GM19025 (cell line): ENCODE measurements at regions not wholly inside any gene's neighbourhood (a gene's known extent, or its start where the extent isn't known, plus 50 kb on each side); places are given as distances from the start of the nearest gene placed in this dataset.
A peak's percentile ranks its signal among the peaks of the same experiment; 100 is the strongest.

Source experiments
- ATAC-seq: cut with Tn5 transposase; IDR thresholded peaks from one replicate; pipeline ENCODE4 v1.9.1; 2021; ENCODE audit warnings: mild to moderate bottlenecking, low read depth, moderate library complexity; ENCODE audit not compliant: unreplicated experiment

DNA sequence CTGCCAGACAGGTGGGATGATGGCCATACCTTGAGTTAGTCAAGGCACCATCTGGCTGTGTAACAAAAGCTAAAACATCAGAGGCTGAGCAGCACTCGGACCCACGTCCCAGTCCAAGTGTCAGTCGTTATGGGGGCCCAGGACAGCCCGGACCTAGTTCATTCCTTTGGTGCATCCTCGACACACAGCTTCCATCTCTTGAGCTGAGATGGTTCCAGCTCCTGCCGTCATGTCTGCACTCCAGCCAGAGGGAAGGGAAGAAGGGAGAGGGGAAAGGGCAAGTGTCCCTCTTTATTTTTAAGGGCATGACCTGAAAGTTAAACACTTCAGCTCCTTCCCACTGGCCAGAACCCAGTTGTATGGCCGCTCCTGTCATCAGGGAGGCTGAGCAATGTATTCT is 218.0 kb downstream of the SEC14L1 start:
- ATAC-seq: no peak

DNA sequence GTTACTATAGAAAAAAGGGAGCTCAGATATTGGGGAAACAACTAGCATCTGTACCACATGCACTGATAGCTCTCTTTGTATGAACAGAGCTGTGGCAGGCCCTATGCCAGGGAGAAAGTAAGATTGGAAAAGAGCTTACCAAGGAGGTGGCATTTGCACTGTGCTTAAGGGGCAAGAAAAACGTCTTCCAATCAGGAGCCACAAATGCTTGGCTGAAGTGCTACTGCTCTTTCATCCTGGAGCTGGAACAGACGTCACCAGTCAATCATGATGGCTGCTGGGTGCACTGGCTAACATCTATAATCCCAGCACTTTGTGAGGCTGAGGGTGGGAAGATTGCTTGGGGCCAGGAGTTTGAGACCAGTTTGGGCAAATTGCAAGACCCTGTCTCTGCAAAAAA is 218.5 kb downstream of the SEC14L1 start:
- no peak for ATAC-seq

DNA sequence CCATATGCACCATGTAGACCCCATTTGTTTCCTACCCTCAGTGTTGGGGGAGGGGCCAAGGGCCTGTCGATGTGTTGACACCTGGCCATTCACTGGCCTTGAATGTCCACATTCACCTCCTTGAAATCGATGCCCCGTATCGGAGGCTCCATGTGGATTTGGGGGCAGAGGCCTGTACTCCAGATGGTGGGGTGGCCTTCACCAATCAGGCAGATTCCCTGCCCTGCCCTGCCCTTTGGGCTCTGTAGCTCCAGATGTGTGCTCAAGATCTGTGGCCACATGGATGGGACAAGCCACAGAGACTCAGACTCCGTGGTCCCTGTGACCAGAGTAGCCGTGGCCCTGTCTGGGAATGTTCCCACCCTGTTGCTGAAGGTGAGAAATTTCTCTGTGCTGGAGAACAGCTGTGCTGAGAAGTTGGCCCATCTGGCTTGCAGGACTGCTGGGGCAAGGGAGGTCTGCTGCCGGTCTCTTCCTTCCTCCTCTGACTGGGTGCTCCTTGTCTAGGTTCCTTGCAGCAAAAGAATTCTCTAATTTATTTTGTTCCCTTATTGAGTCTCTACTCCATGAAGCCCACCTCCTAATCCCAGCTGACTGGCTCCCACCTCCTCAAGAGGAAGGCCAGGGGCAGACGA is 221.3 kb downstream of the SEC14L1 start:
- ATAC-seq: no peak

DNA sequence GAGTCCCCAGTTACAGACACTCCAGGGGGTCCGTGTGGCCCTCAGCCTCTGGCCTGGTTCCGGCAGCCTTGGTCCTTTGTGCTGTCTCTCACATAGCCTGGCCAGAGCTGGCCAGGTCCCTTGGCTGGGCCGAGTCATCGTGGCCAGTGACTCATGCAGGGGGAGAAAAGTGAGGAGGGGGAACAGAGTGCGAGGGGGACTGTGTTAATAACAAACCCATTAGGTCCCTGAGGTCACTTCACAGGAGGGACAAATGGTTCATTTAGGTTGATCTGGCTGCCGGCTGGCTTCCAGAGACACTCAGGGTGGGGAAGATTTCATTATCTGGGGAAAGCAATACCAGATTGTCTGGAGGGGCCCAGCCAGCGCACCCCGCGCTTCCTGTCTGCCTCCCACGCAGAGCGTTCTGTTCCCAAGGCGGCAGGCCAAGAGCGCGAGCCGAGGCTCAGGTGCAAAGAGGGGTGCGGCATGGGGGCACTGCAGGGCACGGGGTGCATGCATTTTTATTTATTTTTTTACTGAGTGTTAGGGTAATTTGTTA is 223.1 kb downstream of the SEC14L1 start:
- ATAC-seq: no peak

DNA sequence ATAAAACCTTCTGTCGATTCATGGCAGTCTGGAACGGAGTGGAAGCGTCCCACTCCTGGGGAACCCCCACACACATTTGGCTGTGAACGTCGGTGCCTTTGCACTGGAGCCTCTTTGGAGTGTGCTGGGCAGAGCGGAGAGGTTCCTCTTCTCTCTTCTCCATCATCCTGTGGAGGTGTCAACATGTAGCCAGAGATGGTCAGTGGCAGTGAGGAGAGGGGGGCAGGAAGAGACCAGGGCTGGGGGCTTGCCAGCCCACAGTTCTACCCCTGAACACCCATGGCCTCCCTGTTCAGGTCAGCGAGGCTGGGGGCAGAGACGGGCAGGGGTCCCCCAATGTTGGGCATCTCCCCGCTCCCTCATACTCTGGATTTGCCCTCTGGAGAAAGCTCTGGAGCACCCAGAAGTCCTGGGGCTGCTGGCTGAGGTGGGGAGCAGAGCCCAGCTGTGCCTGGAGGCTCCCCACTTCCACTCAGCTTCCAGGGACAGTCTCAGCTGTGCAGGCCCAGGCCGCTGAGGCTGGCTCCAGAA is 223.7 kb downstream of the SEC14L1 start:
- ATAC-seq: no peak

DNA sequence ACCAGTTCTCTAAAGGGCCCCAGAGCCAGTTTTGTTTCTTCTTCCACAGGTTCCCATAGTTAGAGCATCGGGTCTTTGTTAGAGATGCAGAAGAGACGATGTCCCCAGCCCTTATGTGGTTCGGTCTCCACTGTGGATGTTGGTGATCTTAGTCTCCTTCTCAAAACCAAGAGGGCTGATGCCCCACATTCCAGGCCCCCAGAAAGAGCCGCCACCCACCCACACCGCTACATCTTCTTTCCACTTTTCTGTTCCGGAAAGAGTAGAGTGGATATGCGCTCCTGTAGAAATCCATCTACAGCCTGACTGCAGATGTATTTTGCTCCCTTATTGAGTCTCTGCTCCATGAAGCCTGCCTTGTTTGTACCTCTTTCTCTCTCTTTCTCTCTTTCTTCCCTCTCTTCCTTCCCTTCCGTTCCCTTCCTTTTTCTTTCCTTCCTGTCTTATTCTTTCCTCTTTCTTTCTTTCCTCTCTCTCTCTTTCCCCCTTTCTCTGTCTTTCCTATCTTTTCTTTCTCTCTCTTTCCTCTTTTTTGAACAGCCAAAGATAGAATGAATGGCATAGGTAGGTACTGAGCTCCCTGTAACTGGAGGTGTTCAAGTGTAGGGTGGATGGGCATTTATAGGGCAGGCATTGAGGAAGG is 224.3 kb downstream of the SEC14L1 start:
- no peak for ATAC-seq

DNA sequence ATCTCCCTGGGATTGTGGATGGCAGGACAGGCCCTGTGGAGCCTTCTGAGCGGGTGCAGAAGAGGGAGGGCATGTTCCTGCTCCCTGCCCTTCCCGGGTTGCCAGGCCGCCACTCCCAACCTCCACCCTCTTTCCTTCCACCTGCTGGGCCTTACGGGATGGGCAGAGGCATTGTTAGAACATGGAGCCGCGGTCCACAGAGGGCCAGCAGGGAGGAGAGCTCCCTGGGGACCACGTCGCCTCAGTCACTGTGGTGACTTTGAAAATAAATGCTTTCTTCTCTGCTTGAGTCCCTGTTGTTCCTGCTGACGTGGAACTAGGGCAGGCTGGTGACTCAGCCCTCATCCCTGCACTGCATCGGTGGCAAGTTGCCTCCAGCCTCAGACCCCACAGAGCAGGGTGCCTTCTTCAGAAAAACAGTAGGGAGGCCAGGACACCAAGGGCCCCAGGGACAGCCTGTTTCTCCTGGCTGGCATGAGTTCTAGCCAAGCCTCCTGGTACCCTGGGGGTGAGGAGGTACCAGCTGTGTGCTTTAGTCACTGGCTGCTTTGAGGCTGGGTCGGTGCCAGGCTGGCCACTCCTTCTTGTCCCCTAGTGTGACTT is 224.9 kb downstream of the SEC14L1 start:
- no peak for ATAC-seq

DNA sequence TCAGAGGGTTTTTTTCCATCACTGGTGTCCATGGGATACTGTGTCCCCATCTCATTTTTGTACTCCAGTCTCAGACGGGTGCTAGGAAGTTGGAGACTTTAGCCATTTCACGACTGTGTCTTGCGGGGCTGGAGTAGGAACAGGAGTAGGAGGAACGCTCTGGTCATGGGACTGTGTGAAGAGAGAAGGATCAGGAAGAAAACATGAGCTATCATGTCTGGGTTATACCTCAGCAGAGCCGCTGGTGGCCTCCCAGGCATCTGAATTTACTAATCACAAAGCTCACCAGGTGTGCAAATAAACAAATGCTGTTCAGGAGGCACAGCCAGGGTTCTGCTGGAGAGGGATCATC is 225.4 kb downstream of the SEC14L1 start:
- ATAC-seq: no peak

DNA sequence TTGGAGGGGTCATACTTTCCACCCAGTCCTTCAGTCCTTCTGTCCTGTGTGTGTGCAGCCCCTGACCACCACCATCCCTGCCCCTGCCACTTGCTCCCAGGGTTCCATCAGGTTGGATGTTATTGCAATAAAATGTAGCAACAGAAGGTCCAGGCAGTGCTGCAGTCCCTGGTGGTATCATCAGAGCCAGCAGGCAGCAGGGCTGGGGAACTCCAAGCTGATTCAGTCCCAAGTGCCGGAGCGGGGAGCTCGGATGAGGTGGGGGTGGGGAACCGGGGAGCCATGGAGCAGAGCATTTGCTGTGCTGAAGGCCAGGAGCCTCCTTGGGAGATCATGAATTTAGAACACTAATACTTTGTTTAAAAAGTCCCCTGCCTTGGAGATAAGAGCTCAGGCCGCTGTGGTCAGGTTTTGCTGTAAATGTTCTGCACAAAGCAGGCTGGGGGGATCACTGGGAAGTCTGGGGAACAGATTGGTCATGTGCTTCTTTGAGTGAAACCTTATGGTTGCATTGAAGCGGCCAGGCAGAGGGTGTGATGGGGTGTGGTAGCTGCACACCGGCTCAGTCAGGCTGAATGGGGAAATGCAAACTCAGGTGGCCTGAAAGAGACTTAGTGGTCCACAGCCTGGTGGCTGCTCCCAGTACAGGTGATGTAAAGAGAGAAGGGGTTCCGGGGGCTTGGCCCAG is 225.9 kb downstream of the SEC14L1 start:
- ATAC-seq: no peak

DNA sequence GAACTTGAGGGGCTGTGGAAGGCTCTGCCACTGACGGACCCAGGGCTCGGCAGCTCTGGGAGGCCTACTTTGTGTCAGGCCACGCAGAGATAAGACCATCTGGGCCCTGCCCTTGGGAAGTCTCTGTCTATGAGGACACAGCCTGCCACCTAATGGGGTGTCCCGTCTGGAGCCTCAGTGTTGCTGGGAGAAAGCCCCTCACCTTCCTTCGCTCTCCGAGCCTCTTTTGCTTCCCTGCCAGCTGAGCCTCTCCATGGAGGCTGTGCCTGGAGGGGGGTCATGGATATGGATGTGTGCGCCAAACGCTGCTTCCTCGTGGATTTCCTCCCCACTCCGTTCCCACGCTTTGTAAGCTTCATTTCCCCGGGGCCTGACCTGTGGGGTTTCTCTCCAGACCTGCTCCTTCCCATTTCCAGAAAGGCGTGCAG is 228.8 kb downstream of the SEC14L1 start:
- no peak for ATAC-seq

DNA sequence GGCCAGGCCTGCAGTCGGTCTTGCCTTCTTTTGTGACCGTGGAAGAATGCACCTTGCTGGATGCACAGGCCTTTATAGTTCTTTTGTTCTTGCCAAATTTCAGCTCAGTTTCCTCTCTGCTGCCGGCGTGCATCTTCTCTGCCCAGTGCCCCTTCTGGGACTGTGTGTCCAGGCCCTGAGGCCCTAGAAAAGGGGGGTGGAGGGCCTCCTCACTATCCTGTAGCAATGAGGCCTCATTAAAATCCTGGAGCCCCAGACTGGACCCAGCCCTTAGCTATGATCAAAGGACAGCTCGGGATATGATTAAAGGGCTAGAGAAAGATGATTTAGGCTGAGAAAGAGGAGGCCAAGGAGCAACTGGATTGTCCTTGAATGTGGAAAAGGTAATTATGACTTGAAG is 229.8 kb downstream of the SEC14L1 start:
- no peak for ATAC-seq

DNA sequence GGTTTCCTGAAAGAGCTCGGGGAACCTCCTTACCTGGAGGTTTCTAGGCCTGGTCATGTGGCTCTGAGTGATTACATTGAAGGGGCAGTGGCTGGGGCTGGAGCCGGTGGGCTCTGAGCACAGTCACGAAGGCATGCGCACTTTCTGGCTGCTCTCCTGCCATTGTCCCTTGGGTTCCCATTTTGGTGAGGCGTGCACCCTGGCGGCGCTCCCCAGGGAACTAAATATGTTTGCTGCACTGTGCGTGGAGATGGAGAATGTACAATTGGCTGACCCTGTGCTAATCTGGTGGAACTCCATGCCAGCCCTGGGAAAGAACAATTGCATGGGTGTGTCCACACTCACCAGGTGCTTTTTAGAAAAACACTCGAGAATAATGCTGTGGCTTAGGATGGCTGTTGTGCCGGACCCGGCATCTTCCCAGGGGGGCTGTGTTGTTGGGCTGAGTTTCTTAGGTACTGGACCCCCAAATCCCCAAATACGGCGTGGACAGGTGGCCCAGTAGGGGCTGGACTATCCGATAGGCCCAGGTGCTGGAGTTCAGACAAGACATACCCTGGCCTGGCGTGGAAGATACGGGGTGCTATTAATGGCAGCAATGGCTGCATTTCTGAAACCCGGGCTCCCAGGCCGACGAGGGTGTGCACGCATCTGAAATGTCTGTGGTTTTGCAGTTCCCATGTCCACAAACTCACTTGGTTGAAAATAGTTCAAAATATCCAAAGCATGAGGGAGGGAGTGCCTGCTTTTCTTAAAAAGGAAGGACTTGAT is 230.5 kb downstream of the SEC14L1 start:
- ATAC-seq: no peak

DNA sequence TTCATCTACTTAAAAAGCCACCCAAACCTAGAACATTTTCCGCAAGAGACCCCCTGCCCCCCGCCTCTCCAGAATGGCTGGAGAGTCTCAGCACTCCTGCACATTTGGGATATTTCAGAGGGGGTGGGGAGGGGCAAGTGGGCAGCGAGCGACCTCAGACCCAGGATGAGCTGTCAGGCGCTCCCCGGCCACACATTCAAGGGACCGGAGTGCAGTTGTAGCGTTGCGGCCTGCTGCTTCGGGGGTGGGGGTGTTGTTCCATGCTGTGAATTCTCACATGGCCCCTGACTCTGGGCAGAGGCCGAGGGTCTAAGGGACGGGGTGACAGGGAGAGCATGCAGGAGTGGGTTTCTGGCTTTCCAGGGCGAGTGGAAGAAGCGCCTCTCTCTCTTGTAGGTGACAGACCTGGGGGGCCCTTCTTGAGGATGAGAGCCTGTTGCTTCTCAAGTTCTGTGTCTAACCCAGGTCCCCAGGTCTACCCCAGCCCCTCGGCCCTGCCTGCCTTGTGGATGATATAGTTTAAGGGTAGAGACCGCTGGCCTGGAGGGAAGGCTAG is 231.2 kb downstream of the SEC14L1 start:
- no peak for ATAC-seq

DNA sequence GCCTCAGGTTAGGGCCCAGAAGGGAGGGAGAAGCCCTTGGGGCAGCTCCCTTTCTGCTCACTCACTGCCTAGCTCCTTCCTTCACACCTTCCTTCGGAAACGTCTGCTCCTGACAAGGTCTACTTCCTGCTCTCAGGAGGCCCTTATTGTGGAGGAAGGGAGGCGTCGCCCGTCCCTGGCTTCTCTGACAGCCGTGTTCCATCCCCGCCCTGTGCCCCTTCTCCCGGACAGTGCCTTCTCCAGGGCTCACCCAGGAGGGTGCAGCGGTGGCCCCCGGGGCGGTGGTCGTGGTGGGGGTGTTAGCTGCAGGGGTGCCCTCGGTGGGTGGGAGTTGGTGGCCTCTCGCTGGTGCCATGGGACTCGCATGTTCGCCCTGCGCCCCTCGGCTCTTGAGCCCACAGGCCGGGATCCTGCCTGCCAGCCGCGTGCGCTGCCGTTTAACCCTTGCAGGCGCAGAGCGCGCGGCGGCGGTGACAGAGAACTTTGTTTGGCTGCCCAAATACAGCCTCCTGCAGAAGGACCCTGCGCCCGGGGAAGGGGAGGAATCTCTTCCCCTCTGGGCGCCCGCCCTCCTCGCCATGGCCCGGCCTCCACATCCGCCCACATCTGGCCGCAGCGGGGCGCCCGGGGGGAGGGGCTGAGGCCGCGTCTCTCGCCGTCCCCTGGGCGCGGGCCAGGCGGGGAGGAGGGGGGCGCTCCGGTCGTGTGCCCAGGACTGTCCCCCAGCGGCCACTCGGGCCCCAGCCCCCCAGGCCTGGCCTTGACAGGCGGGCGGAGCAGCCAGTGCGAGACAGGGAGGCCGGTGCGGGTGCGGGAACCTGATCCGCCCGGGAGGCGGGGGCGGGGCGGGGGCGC is 231.9 kb downstream of the SEC14L1 start:
- peak; percentile 52 for ATAC-seq

DNA sequence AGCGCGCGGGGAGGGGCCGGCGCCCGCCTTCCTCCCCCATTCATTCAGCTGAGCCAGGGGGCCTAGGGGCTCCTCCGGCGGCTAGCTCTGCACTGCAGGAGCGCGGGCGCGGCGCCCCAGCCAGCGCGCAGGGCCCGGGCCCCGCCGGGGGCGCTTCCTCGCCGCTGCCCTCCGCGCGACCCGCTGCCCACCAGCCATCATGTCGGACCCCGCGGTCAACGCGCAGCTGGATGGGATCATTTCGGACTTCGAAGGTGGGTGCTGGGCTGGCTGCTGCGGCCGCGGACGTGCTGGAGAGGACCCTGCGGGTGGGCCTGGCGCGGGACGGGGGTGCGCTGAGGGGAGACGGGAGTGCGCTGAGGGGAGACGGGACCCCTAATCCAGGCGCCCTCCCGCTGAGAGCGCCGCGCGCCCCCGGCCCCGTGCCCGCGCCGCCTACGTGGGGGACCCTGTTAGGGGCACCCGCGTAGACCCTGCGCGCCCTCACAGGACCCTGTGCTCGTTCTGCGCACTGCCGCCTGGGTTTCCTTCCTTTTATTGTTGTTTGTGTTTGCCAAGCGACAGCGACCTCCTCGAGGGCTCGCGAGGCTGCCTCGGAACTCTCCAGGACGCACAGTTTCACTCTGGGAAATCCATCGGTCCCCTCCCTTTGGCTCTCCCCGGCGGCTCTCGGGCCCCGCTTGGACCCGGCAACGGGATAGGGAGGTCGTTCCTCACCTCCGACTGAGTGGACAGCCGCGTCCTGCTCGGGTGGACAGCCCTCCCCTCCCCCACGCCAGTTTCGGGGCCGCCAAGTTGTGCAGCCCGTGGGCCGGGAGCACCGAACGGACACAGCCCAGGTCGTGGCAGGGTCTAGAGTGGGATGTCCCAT is 232.8 kb downstream of the SEC14L1 start:
- ATAC-seq: peak; percentile 11

DNA sequence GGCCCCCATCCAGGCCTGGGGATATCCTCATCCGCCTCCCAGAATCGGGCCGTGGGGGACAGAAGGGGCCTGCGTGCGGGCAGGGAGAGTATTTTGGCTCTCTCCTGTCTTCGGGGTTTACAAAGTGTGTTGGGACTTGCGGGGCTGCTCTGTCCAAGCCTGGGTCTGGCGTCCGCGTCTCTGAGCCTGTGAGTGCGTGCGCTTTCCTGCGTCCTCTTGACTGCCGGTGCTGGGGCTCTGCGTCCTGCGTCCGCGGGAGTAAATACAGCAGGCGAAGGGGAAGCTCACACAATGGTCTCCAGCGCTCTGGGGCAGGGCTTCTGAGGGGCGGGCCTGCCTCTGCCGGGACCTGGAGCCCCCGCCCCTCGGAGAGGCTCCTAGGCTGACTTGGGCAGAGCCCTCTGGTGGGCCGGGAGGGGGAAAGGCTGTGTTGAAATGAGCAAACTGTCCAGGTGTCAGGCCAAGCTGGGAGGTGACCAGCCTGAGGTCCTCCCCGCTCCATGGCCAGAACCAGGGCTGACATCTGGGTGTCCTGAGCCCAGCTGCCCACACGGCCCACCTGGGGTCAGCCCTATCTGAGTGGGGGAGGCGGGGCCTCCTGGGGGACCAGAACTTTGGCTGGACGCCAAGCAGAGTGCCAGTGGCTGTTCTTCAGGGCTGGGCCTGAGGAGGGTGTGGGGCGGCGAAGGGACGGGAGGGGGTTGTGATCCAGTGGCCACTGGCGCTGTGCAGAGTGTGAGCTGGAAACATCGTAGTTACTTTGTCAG is 233.6 kb downstream of the SEC14L1 start:
- ATAC-seq: no peak

DNA sequence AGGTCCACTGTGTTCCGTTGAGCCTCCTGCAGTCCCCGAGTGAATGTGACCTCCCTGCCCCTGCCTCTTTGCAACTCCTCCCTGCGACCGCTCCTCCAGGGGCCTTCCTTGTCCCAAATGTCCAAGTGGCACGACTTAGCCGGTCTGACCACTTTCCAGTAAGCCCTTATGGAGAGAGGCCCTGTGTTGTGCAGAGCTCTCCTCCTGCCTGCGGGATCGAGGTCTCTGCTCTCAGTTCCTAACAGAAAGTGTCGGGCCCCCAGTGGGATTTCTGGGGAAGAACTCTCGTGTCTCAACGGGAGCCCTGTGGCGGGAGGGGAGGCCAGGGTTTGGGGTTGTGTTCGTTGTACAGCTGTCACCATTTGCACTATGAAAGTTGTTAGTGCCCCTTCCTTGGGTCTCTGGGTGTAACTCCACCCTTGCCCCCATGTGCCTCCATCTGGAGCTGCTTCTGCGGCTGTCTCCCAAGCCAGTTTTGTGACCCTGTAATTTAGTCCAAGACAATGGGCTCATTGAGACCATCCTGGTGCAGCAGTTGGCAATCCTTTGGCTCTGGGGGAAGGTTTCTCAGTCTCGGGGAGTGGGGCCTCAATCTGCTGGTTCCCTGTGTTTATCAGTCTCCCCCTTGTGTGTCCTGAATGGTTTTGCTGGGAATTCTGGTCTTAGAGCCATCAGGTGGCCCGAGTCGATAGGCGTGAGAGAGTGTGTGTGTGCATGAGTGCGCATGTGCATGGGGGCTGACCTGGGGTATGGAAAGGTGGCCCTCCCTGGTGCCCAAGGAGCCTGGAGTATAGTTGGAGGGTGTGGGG is 234.5 kb downstream of the SEC14L1 start:
- ATAC-seq: no peak
